ENCODE measurements at regions not wholly inside any gene's neighbourhood (a gene's known extent, or its start where the extent isn't known, plus 50 kb on each side); places are given as distances from the start of the nearest gene placed in this dataset.

- peak; percentile 66 for DNase-seq
Observed at GRCh38 chr7:32263611-32264010, 193.4 kb upstream of the PDE1C start.

- DNase-seq: no peak
Observed at GRCh38 chr7:32262315-32262714, 192.1 kb upstream of the PDE1C start.

- DNase-seq: no peak
Observed at GRCh38 chr7:32259931-32260596, 189.9 kb upstream of the PDE1C start.

GRCh38 chr7:32258265-32258664 lies 188.1 kb upstream of the PDE1C start:
- DNase-seq: no peak

GRCh38 chr7:32257621-32258020 lies 187.4 kb upstream of the PDE1C start:
- peak; percentile 58 for DNase-seq

GRCh38 chr7:32256811-32257210 lies 186.6 kb upstream of the PDE1C start:
- DNase-seq: peak; percentile 18

- DNase-seq: no peak
Observed at GRCh38 chr7:32256376-32256775, 186.2 kb upstream of the PDE1C start.

GRCh38 chr7:32255036-32255435 lies 184.8 kb upstream of the PDE1C start:
- DNase-seq: no peak

- DNase-seq: no peak
Observed at GRCh38 chr7:32253299-32253698, 183.1 kb upstream of the PDE1C start.

GRCh38 chr7:32251659-32252058 lies 181.5 kb upstream of the PDE1C start:
- DNase-seq: no peak

- DNase-seq: peak; percentile 47
Observed at GRCh38 chr7:32250471-32251260, 180.5 kb upstream of the PDE1C start.

- no peak for DNase-seq
Observed at GRCh38 chr7:32250003-32250402, 179.8 kb upstream of the PDE1C start.

GRCh38 chr7:32248522-32248921 lies 178.3 kb upstream of the PDE1C start:
- DNase-seq: no peak

GRCh38 chr7:32244806-32245345 lies 174.7 kb upstream of the PDE1C start:
- no peak for DNase-seq

- DNase-seq: no peak
Observed at GRCh38 chr7:32243687-32244290, 173.6 kb upstream of the PDE1C start.

GRCh38 chr7:32242436-32242835 lies 172.2 kb upstream of the PDE1C start:
- no peak for DNase-seq

GRCh38 chr7:32241636-32242035 lies 171.4 kb upstream of the PDE1C start:
- DNase-seq: no peak

- DNase-seq: no peak
Observed at GRCh38 chr7:32239764-32240163, 169.6 kb upstream of the PDE1C start.

- no peak for DNase-seq
Observed at GRCh38 chr7:32228601-32229000, 158.4 kb upstream of the PDE1C start.

- no peak for DNase-seq
Observed at GRCh38 chr7:32227746-32228145, 157.5 kb upstream of the PDE1C start.

GRCh38 chr7:32224276-32224675 lies 154.1 kb upstream of the PDE1C start:
- DNase-seq: no peak

- no peak for DNase-seq
Observed at GRCh38 chr7:32223721-32224120, 153.5 kb upstream of the PDE1C start.

- DNase-seq: no peak
Observed at GRCh38 chr7:32223071-32223650, 153.0 kb upstream of the PDE1C start.

All from hematopoietic multipotent progenitor cell treated with erythropoietin and hydrocortisone succinate and interleukin-3 and kit ligand, for 6 days (in vitro differentiated cells).